LNCAP (cell line): ENCODE measurements at regions not wholly inside any gene's neighbourhood (a gene's known extent, or its start where the extent isn't known, plus 50 kb on each side); places are given as distances from the start of the nearest gene placed in this dataset.

ENCODE experiments used
- TF ChIP-seq, protein P1 (sequence below): fragments of 450-650 bp; IDR thresholded peaks from 2 replicates; pipeline ENCODE4 v1.5.1; 2017; ENCODE audit warnings: mild to moderate bottlenecking

DNA sequence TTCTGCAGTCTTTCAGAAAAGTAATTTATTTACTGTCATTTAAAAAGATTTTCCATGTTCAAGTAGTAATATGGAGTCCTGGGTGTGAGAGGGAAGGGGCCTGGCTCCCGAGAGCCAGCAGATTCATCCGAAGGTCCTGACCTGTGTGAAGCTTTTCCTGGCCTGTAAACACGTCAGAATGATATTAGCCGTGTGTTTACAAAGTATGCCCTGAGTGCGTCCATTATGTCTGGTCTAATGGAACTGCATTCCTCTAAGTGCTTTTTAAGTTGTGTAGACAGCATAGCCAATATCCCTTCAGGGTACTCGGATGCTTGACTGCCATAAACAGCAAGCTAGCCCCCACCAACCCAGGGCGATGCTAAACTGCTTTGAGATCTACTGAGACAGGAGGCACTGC lies 495.2 kb downstream of the AGTPBP1 start:
- TF ChIP-seq, protein P1, sequence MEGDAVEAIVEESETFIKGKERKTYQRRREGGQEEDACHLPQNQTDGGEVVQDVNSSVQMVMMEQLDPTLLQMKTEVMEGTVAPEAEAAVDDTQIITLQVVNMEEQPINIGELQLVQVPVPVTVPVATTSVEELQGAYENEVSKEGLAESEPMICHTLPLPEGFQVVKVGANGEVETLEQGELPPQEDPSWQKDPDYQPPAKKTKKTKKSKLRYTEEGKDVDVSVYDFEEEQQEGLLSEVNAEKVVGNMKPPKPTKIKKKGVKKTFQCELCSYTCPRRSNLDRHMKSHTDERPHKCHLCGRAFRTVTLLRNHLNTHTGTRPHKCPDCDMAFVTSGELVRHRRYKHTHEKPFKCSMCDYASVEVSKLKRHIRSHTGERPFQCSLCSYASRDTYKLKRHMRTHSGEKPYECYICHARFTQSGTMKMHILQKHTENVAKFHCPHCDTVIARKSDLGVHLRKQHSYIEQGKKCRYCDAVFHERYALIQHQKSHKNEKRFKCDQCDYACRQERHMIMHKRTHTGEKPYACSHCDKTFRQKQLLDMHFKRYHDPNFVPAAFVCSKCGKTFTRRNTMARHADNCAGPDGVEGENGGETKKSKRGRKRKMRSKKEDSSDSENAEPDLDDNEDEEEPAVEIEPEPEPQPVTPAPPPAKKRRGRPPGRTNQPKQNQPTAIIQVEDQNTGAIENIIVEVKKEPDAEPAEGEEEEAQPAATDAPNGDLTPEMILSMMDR, result no peak

DNA sequence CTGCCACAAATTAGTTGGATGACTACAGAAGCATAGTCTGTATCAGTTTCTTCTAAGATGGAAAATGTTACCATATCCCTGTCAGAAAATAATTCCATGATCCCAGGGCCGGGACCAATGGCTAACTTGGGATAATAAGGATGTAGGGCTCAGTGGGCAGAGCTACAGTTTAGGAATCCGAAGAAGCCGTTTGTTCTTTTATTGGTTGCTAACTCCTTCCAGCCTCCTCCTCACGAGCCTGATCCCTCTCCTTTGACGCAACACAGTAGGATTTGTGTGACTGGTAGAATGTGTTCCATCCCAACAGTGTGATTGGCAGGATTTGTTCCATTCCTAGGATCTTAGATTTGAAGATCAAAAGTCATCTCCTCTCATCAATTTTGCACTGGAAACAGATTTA lies 496.9 kb downstream of the AGTPBP1 start:
- TF ChIP-seq, protein P1, result no peak

DNA sequence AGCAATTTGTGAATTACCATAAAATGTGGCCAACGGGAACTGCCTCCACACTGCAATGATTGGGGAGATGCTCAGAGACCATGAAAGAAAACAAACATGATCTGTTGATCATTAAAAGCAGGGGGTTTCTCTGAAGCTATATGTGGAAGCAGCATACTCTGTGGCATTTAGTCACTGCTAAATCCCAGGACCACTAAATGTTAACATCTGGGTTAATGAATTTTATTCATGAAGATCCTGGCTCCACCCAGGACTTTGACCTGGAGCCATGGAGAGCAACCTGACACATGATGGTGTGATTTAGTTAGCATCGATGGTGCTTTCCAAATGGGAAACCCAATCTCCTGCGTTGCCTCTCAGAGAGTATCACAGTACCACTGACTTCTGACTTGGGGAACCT lies 497.8 kb downstream of the AGTPBP1 start:
- TF ChIP-seq, protein P1, result no peak

DNA sequence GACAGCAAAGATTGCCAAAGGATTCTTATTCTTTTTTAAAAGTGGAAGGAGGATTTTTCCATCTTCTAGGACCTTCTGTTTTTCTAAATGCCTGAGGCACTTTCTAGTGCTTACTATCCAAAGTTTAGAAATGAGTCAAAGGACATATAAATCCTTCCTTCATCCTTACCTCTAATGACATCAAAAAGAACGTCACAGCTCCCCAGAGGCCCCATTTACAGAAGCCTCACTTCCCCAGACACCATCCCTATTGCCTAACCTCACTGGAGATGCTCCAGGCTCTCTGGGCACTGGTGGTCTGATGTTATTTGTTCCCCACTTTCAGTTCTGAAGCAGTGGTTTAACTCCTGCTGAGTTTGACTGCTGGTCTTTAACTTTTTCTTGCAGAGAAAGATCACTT lies 504.3 kb downstream of the AGTPBP1 start:
- TF ChIP-seq, protein P1, result no peak

DNA sequence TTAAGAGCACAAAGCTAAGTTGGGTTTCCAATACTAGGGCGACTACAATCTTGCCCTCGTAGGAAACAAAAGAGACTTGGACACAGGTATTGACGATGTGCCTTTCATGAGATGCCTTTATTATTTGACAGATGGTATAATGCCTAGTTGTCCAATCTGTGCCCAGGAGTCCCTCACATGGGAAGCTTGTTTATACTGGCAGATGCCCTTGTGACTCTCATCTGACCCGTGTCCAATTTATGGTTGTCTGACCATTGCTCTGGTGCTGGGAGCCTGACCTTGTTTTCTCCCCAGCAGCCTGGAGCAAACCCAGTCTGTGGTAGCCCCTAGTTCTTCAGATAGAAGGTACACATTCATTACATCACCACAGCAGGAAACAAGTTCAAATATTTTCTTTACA lies 511.7 kb downstream of the AGTPBP1 start:
- TF ChIP-seq, protein P1, result no peak

DNA sequence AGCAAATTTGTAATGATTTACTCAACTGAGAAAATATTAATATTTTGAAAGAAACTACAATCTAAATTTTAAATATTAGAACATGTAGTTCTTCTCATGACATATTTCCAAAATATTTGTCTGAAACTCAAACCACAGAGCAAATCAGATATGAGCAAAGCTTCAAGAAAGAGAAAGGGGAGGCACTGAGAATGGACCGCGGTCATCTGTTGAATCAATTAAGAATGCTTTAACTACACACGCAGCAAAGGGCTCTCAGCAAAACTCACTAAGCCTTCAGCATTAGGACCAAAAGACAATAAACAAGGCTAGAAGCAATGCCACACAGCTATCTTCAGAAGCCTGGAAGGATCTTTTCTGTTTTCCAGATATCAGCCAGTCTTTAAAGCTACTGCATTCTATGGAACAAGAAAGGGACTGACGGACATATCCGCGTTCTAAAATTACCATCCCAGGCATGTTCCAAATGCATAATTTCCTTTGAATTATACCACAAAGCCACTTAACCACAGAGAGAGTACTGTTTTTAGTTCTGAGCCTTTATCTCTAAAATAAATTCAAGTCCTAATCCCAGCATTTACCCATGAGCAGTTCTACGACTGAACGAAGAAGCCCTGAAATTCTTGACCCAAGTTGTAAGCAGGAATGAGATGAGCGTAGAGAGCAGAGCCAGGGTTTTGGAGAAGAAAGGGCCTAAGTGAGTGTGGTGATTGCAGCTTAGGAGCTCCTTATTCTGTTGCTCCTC lies 513.5 kb downstream of the AGTPBP1 start:
- TF ChIP-seq, protein P1, result no peak

DNA sequence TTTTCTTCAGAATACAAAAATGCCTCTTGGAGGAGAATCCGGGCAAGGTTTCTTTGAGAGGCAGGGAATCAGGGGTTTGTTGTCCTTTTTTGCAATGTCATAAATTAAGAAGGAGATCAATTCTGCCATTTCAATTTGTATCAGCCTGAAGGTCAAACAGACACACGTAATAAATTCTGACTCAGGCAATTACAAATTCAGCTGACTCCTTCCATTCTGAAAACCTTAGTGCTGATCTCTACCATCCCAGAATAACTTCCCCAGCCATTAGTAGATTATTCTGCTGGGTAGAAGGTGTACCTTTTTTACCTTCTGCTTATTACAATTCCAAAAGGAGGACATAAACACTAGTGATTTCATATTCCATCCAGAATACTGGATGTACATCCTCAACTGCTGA lies 516.6 kb downstream of the AGTPBP1 start:
- TF ChIP-seq, protein P1, result no peak

DNA sequence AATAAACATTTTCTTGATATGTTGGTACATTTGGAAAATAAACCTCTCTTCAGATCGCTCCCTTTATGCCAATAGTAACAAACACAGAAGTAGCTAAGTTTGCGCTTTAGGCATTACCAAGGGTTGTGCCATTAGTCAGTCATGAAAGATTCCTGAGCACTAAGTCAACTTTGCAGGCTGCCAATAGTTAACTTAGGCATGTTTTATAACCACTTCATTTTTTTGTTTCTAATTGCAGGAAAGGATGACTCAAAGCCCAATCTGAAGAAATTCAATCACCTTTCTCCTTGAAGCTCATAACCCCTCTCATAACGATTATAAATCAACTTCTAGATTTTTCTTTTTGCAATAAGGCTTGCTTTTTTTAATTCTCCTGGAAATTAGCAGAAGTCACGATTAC lies 517.0 kb downstream of the AGTPBP1 start:
- TF ChIP-seq, protein P1, result no peak
